ENCODE measurements at regions not wholly inside any gene's neighbourhood (a gene's known extent, or its start where the extent isn't known, plus 50 kb on each side); places are given as distances from the start of the nearest gene placed in this dataset.

DNA sequence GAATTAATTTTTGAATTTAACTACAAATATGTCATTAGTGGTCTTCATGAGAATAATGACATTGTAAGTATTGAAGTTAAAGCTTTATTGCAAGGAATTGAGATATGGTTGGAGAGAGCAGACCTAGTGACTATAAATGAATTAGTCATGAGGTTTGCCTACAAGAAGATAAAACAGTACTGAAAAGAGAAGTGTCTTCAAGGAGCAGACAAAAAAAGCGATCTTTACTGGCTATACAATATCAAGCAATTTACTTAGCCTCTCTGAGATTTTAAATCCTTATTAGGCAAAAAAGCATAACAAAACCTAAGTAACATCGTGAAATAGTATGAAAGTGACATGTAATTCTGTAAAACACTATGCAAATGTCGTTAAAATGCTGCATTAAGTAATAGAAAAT, 435.1 kb upstream of the PCDH20 start:
- no peak for TF ChIP-seq CTCF (IDR thresholded peaks at IDR 0.05; ENCODE audit: low read depth, low read length)
- no peaks in the 10 kb centered on the region for H3K27me3 ChIP-seq (ENCODE audit: insufficient read depth, low read depth, severe bottlenecking)
- no peak overlapping the region for H3K4me3 ChIP-seq (ENCODE audit: low read depth, low read length)
- no peak overlapping the region for H3K27ac ChIP-seq
- H3K36me3 ChIP-seq: no peaks in the 10 kb centered on the region
- no peaks in the 10 kb centered on the region for H3K9me3 ChIP-seq (ENCODE audit: severe bottlenecking)
- DNase-seq: no peak

DNA sequence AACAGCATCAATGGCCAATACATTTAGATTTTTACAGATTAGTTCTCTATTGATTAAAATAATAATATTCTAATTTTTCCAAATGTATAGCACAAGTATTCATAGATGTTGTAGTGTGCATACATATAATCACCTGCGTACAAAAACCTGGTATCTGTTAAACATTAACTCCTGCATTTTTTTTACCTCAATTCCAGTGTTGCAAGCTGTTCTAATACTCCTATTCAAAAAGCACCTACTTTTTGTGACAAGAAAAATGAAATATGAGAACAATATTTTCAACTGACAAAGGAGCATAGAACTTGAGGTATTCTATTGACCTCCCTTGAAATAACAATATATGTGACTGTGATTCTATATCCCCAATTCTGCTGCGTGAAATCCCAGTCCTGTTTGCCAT, 422.9 kb upstream of the PCDH20 start:
- Histone ChIP-seq H3K36me3 (no peaks in the 10 kb centered on the region), H3K27me3 (ENCODE audit: insufficient read depth, low read depth, severe bottlenecking) (no peaks in the 10 kb centered on the region), H3K9me3 (ENCODE audit: severe bottlenecking) (no peaks in the 10 kb centered on the region), H3K4me3 (ENCODE audit: low read depth, low read length) (no peak overlapping the region), H3K27ac (no peak overlapping the region)
- TF ChIP-seq CTCF (IDR thresholded peaks at IDR 0.05; ENCODE audit: low read depth, low read length): no peak
- DNase-seq: no peak

DNA sequence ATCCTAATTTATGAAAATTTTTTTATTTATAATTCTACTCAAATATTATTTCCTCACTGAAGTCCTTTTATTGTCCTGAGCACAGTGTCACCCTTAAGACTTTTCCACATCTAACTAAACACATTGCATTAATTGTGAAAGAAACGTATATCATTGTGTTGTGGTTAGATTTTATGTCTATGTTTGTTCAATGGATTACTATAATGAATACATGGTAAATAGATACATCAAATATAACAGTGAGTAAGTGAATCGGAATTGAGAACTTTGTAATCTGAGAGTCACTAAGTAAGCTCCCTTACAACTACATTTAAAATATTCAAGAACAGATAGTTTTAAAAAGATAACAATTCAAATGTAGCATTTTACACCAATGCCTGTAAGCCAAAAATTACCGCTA, 417.6 kb upstream of the PCDH20 start:
- Histone ChIP-seq H3K36me3 (no peaks in the 10 kb centered on the region), H3K4me3 (ENCODE audit: low read depth, low read length) (no peak overlapping the region), H3K27me3 (ENCODE audit: insufficient read depth, low read depth, severe bottlenecking) (no peaks in the 10 kb centered on the region), H3K9me3 (ENCODE audit: severe bottlenecking) (no peaks in the 10 kb centered on the region), H3K27ac (no peak overlapping the region)
- no peak for DNase-seq
- TF ChIP-seq CTCF (IDR thresholded peaks at IDR 0.05; ENCODE audit: low read depth, low read length): no peak

DNA sequence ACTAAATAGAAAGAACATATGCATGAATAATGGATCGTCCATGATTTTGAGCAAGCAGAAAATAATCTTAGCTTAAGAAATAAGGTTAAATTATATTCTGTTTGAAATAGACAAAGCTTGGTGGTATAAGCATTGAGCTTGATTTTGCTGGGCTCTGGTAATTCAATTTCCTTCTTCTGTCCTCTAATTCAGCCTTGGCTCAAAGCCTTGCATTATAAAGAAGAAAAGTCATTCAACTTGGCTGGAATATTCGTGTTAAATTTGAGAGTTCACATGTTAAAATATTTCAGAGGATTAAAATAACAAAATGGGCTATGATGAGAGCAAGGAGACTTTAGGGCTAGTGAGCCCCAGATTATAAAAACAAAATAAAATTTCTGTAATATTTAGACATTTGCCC, 415.4 kb upstream of the PCDH20 start:
- Histone ChIP-seq H3K4me3 (ENCODE audit: low read depth, low read length) (no peak overlapping the region), H3K9me3 (ENCODE audit: severe bottlenecking) (no peaks in the 10 kb centered on the region), H3K36me3 (no peaks in the 10 kb centered on the region), H3K27me3 (ENCODE audit: insufficient read depth, low read depth, severe bottlenecking) (no peaks in the 10 kb centered on the region), H3K27ac (no peak overlapping the region)
- no peak for TF ChIP-seq CTCF (IDR thresholded peaks at IDR 0.05; ENCODE audit: low read depth, low read length)
- no peak for DNase-seq

DNA sequence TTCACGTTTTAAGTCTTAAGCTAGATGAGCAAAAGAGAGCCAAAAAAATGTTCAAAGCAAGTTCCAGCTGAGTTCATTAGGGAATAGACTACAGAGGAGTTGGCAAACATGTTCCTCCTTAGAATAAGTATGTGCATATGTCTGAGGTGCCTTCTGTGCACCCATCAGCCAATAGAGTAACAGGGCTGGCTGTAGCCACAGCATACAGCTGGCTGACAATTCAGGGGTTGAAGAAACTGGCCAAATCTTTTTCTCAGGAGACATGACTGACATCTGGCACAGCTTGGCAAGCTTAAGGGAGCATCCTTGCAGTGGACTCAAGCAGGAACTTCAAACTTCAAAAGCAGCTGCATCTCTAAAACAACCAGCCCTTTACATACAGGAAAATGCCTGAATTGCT, 414.8 kb upstream of the PCDH20 start:
- no peak overlapping the region for H3K4me3 ChIP-seq (ENCODE audit: low read depth, low read length)
- DNase-seq: no peak

More for the DNA sequence above, 414.8 kb upstream of the PCDH20 start:
- Histone ChIP-seq H3K27me3 (ENCODE audit: insufficient read depth, low read depth, severe bottlenecking) (no peaks in the 10 kb centered on the region), H3K27ac (no peak overlapping the region), H3K36me3 (no peaks in the 10 kb centered on the region), H3K9me3 (ENCODE audit: severe bottlenecking) (no peaks in the 10 kb centered on the region)
- no peak for TF ChIP-seq CTCF (IDR thresholded peaks at IDR 0.05; ENCODE audit: low read depth, low read length)
